Mucosa of gallbladder (tissue), 1 donor: ENCODE measurements at regions not wholly inside any gene's neighbourhood (a gene's known extent, or its start where the extent isn't known, plus 50 kb on each side); places are given as distances from the start of the nearest gene placed in this dataset.
A peak's percentile ranks its signal among the peaks of the same experiment; 100 is the strongest.
"Not testable (repeated sequence)": the region's sequence is repeated elsewhere in the genome, so short reads cannot be mapped to it uniquely, and the experiment has no call there.

Source experiments
- DNase-seq: peaks from one replicate; pipeline ENCODE4 v3.0.0-alpha.2; 2020; ENCODE audit warnings: low spot score
- donor health status: DM: no; HTN: no; CAD: no.

DNA sequence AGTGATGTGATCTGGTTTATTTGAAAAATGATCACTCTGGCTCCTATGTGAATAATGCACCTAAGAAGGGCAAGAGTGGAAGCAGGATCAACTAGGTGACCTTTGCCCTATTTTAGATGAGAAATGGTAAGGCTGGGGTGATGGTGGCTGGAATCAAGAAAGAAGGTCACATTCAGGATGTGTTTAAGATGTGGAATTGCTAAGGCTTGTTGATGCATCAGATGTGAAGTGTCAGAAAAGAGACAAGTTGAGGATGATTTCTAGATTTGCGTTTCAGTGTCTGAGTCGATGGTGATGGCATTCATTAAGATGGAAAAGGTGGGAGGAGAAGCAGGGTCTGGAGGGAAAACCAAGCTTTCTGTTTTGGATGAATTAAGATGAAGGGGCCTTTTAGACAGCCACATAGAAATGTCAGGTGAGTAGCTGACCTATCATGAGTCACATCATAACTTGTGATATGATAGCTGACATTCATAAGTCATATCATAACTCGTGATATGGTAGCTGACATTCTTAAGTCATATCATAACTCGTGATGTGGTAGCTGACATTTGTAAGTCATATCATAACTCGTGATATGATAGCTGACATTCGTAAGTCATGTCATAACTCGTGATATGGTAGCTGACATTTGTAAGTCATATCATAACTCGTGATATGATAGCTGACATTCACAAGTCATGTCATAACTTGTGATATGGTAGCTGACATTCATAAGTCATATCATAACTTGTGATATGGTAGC, 101.2 kb upstream of the SEC11C start:
- no peak for DNase-seq

GRCh38 chr18:59039040-59039320, 100.7 kb upstream of the SEC11C start:
- DNase-seq: not testable (repeated sequence)

- no peak for DNase-seq
Measured at GRCh38 chr18:59039449-59039848, 100.2 kb upstream of the SEC11C start.

DNA sequence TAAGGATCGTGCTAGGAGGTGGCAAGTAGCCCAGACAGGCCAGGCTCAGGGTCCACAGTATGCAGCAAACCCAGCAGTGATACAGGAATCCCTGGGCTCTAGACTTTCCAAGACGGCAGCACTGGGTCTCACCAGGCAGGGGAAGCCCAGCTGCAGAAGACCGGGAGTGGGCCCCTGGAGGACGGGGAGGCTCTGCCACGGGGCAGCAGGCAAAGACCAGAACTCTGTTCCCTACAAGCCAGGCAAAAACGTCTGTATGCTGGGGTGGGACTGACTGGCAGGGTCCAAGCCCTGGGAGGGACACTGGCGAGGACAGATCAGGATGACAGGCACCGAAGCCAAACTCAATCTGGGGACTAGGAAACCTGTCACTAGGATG, 98.9 kb upstream of the SEC11C start:
- no peak for DNase-seq

DNA sequence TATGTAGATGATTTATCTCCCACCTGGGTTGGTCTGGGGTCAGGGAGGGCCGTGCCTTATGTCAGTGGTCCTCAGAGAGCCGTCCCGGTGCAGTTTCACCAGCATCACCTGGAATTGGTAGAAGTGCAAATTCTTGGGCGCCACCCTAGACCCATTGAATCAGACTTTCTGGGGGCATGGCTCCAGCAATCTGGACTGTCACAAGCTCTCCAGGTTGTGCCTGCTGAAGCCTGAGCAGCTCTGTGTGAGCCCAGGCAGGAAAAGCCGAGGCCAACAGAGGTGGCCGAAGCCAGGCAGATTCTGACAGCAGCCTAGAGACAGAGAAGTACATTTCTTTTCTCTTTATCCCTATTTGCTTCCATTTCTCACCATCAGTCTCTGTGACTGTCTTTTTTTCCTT, 98.4 kb upstream of the SEC11C start:
- no peak for DNase-seq

DNA sequence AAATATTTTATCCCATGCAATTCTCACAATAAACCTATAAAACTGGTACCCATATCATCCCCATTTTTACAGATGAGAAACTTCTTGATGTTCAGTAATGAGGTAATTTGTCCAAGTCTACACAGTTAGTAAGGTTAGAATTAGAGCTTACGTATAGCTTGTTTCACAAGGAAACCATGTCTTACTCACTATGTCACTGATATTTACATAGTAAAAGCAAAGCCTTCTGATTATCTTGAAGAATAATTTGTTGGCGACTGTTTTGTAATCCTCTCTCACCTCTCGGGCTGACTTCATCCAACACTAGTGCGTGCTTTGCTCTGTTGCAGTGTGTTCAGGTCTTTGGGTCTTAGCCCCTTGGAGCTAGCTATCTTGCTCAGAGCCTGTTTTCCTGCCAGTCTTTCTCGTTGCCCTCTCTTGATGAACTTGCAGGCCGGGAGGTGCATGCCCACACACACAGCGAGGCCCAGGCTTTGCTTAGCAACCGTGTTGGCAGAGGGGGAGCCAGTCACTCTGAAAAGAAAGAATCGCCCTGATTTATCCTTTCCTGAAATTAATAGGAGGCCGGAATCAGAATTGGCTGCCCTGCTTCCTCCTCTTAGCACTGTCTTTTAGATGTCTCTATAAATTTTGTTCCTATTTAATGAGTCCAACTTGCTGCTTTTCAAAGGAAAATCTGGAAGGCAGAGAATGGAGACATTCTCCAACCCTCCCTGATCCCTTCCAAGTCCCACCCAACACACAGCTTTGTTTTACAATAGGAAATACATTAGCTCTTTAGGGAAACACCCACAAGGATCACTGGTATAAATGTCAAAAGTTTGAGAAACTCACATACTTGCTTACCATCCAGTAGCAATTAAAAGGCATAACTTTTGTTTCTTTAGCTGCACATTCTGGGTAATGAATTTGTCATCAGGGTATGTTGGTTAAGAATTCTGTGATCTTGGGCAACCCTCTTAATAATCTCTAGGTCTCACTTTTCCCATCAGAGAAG, 97.6 kb upstream of the SEC11C start:
- no peak for DNase-seq

DNA sequence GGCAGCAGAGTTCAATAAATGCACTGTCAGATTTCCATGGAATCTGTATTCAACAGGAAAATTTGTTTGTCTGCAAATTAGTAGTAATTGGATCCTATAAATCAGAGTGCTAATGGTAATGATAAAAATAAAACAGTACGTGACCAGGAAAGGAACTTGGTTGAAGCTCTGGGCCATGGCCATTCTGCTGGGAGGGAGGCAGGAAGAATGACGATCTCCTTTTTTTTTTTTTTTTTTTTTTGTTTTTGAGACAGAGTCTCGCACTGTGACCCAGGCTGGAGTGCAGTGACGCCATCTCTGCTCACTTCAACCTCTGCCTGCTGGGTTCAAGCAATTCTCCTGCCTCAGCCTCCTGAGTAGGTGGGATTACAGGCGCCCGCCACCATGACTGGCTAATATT, 94.8 kb upstream of the SEC11C start:
- no peak for DNase-seq

- no peak for DNase-seq
Measured at GRCh38 chr18:59047321-59048047, 92.2 kb upstream of the SEC11C start.

DNA sequence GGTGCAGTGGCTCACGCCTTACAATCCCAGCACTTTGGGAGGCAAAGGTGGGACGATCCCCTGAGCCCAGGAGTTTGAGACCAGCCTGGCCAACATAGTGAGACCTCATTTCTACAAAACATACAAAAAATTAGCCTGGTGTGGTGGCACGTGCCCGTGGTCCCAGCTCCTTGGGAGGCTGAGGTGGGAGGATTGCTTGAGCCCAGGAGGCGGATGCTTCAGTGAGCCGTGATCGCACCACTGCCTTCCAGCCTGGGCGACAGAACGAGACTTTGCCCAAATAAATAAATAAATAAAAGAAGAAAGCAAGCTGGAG, 91.7 kb upstream of the SEC11C start:
- DNase-seq: no peak

DNA sequence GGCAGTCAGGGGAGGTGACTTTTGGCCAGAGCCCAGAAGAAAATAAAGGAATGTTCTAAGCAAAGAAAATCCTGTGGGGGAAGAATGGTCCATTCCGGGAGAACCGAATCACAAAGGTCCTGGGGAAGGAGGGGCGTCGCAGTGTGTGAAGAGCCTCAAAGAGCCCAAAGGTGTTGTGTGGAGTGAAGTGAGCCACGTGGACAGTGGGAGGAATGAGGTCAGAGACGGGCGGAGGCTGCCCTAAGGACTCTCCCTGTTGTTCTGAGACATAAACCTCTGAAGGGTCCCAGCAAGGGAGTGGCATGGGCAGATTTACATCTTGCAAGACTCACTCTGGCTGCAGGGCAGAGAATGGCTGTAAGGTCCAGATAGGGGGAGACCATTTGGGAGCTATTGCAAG, 91.3 kb upstream of the SEC11C start:
- no peak for DNase-seq

GRCh38 chr18:59049721-59050660, 89.7 kb upstream of the SEC11C start:
- no peak for DNase-seq

GRCh38 chr18:59050661-59051057, 89.0 kb upstream of the SEC11C start:
- DNase-seq: no peak

DNA sequence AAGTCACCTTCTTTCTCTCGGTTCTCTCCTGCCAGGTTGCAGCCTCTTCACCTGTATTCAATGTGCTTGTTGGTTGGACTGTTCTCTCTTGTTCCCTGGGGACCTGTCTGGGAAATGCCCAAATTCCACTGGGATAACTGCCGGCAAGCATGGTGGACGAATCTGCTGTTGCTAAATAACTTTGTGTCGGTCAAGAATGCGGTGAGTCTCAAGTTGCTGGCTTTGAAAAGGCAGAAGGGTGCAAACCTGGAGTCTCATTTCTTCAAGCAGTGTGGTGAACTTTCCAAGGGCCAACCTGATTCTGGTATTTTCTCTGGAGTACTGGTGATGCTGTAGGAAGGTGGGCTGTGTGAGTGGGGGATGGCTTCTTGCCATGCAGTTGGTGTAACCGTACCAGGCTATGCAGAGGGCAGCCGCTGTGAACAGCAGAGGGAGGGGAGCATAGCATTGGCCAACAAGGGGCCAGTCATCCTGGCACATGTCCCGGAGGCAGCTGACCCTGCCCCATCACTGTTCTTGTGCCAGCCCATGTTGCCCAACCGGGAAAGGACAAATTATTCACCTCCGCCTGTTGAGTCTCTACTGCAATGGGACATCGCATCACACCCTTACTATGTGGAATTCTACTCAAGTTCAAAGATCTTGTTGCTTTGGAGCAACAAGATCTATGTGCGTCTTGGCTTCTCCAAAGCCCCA, 88.1 kb upstream of the SEC11C start:
- no peak for DNase-seq

- DNase-seq: peak; percentile 25
Measured at GRCh38 chr18:59052965-59053820, 86.5 kb upstream of the SEC11C start.

GRCh38 chr18:59054496-59055287, 85.0 kb upstream of the SEC11C start:
- DNase-seq: no peak

DNA sequence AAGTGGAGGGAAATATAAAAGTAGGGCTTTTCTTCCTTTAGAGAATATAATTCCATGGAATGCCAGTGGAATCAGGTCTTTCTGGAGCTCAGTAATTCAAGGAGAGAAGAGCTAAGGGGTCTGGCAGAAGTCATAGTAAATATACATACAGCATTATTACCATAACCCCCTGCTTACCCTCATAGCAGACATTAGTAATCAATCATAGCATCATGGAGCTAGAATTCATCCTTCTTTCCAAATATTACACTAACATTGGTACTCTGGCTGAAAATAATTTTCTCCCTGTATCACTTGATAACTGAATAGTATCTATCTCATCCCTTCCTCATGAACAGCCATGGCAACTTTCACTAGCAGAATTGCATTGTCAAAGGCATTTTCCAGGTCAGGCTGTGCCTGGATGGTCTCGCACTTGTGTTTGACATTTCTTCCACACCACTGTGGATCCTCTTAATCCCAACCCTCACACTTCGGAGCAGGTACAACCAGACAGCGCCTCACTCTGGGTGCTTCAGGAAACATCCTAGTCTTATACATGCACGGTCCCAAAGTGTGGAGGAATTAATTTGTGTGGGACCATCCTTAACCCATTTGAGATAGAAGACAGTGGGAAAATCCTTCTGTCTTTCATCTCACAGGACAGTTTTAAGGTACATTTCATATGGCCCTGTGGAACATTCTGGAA, 84.2 kb upstream of the SEC11C start:
- DNase-seq: no peak

GRCh38 chr18:59056706-59057492, 82.8 kb upstream of the SEC11C start:
- DNase-seq: peak; percentile 72

DNA sequence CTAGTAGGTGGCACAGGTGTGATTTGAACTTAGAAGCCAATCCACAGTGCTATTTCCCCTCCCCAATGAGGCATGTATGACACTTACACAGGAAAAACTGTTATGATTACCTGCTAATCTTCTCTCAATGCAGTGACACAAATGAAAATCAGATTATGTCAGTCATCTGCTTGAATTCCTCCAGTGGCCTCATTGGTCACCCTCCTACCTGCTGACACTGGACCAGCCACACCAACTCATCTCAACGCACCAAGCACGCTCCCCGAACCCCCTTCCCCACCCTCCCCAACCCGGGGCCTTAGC, 82.2 kb upstream of the SEC11C start:
- no peak for DNase-seq
